ENCODE measurements at regions not wholly inside any gene's neighbourhood (a gene's known extent, or its start where the extent isn't known, plus 50 kb on each side); places are given as distances from the start of the nearest gene placed in this dataset.

DNA sequence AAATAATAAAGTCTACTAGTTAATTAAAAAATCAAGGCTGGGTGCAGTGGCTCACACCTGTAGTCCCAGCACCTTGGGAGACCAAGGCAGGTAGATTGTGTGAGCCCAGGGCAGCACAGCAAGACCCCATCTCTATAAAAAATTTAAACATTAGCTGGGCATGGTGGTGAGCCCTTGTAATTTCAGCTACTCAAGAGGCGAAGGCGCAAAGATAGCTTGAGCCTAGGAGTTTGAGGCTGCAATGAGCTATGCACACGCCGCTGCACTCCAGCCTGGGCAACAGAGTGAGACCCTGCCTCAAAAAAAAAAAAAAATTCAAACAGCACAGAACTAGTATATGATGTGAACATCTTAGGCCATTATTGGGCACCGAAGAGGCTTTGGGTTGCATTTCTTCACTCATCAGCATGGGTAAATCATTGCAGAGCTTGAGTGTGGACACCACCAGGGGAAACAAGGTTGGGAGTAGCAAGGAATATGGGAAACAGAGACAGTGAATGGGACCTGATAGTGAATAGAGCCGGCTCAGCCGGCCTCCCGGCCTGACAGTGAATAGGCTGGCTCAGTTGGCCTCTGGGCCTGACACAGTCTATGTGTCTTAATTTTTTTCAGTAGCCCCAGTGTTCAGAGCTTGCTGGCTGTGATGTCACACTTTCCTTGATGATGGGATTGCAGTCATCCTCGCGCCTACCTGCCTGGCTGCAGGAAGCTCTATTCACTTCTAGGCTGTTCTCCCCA is 89.1 kb upstream of the ERRFI1 start:
- DNase-seq (ENCODE audit: low read depth in 2 of 2), result no peak

DNA sequence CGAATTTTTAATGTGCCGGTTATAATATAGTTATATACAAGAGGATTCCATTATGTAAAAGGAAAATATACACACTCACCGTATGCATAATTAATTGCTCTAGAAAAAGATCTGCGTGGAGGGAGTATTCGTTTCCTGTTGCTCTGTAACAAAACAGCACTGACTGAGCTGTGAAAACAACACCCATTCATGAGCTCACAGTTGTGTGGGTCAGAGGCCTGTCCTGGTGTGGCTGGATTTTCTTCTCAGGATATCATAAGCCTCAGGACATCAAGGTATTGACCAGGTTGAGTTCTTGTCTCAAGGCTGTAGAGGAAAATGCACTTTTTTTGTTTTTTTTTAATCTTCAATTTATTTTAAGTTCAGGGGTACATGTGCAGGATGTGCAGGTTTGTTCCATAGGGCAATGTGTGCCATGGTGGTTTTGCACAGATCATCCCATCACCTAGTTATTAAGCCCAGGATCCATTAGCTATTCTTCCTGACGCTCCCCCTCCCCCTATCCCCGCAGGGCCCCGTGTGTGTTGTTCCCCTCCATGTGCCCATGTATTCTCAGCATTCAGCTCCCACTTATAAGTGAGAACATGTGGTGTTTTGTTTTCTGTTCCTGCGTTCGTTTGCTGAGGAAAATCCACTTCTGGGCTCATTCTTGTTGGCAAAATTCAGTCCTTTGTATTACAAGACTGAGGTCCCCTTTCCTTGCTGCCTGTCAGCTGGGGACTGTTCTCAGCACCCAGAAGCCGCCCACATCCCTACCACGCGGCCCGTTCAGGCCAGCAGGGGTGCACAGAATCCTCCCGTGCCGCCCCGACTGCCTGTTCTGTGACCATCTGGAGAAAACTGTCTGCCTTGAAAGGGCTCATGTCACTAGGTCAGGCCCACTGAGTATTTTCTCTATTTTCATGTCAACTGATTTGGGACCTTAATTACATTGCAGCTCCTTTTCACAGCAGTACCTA is 87.4 kb upstream of the ERRFI1 start:
- no peak for DNase-seq (ENCODE audit: low read depth in 2 of 2)

DNA sequence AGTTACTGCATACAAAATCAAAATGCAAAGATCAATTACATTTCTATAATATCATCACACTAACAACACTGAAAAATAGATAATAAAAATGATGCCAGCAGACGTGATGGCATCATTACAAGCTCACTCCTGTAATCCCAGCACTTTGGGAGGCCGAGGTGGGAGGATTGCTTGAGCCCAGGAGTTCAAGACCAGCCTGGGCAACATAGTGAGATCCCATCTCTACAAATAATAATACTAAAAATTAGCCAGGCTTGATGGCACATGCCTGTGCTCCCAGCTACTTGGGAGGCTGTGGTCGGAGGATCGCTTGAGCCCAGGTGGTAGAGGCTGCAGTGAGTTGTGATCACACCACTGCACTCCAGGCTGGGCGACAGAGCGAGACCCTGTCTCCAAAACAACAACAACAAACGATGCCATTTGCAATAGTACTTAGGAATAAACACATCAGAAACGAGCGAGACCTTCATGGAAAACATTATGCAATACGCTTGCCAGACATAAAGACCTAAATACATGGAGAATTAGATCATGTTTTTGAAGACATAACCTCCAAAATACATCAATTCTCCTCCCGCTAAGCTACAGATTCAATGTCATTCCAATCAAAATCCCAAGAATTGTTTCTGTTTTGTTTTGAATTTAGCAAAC is 86.6 kb upstream of the ERRFI1 start:
- DNase-seq (ENCODE audit: low read depth in 2 of 2), result no peak

DNA sequence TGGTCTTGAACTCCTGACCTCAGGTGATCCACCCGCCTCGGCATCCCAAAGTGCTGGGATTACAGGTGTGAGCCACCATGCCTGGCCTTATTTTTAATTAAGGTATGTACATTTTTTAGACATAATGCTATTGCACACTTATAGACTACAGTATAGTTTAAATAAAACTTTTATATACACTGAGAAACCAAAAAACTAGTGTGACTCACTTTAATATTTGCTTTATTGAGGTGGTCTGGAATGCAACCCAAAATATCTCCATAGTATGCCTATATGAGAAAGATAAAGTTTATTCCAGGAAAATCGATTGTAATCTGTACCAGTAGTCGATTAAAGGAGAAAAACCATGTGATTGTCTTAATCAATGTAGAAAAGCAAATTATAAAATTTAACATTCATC is 85.5 kb upstream of the ERRFI1 start:
- DNase-seq (ENCODE audit: low read depth in 2 of 2), result no peak

DNA sequence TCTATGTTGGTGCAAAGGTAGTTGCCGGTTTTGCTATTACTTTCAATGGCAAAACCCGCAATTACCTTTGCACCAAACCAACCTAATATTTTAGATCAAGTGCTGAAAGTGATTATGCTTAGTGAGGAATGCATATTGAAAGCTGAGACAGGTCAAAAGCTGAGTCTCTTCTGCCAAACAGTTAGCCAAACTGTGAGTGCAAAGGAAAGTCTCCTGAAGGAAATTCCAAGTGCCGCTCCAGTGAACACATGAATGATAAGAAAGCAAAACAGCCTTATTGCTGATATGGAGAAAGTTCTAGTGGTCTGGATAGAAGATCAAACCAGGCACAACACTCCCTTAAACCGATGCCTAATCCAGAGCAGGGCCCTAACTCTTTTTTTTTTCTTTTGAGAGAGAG is 83.1 kb upstream of the ERRFI1 start:
- DNase-seq (ENCODE audit: low read depth in 2 of 2), result no peak

DNA sequence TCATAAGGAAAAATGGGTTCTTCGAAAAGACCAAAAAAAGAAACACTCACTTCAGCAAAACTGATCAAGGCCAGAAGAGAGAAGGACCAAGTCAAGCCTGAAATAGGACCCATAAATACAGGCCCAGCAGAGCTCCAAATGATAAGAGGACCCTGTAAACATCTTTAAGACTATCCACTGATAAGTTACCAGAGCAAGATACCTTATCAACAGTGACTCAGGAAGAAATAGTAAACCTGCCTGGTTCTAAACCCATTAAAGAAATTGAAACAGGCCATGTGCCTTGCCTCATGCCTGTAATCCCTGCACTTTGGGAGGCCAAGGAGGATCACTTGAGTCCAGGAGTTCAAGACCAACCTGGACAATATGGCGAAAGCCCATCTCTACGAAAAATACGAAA is 81.8 kb upstream of the ERRFI1 start:
- DNase-seq (ENCODE audit: low read depth in 2 of 2), result no peak

DNA sequence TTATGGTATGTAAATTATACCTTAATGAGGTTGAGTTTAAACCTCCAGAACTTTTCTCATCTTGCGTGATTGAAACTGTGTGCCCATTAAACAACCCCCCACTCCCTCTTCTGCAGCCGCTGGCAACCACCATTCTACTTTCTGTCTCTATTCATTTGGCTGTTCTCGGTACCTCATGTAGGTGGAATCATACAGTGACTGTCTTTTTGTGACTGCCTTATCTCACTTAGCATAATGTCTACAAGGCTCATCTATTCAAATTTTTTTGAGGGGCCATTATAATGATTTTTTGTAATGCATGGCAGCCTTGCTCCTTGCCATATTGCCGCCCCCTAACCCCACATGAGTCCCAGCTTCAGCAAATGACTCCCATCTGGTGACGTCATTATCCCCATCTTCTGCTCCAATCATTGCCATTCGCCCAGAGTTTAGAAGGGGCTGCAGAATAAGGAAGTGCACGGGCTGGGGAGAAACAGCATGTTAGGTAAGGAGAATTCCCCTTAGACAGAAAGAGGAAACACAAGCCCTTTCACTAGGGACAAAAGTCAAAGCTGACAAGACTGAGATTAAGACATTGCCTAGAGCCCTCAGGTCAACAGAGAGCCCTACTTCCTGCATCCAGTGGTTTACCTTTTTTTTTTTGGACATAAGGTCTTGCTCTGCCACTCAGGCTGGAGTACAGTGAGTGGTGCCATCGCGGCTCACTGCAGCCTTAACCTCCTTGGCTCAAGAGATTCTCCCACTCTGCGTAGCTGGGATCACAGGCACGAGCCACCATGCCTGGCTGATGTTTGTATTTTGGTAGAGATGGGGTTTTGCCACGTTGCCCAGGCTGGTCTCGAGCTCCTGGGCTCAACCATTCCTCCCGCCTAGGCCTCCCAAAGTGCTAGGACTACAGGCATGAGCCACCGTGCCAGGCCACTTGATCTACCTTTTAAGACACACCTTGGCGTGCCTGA is 78.4 kb upstream of the ERRFI1 start:
- DNase-seq (ENCODE audit: low read depth in 2 of 2), result no peak

DNA sequence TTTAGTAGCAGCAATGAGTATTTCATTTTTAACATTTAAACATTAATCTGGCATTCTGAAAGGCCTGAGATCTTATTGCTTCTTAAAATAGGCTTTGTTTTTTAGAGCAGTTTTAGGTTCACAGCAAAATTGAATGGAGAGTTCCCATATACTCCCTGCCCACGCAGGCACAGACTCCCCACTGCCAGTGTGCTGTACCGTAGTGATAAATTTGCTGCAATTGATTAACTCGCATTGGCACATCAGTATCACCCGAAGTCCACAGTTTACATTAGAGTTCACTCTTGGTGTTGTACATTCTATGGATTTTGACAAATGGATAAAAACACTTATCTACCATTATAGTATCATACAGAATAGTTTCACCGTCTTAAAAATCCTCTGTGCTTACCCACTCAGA is 71.8 kb upstream of the ERRFI1 start:
- DNase-seq (ENCODE audit: low read depth in 2 of 2), result no peak

DNA sequence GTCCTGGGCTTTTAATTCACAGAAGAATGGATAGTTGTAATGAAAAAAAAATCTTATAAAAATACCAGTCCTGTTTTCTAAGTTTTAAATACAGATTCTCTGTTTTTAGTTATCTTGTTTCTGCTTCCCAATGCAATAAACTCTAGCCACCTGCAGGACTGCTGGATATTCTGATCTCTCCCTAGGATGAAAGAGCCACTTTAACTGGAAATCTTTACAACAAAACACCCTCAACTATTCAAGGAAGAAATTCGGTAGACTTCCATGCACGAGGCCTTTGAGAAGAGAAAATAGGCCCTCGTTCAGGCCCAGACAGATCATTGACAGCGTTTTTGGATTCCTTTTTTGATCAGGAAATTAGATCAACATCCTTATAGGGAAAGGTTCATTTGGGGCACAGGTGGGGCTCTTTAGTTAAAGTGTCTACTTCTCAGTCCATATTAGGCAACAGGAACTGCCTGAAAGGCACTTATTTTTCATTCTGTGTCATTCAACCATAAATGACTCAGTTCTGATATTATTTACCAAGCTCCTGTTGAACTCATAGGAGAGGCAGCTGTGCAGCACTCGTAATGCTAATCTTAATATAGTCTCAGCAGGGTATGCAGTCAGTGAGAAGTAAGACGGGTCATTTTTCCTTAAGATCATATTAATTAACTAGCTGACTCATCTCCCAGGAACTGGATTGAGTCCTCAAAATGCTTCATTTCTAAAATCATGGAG is 71.1 kb upstream of the ERRFI1 start:
- DNase-seq (ENCODE audit: low read depth in 2 of 2), result no peak

DNA sequence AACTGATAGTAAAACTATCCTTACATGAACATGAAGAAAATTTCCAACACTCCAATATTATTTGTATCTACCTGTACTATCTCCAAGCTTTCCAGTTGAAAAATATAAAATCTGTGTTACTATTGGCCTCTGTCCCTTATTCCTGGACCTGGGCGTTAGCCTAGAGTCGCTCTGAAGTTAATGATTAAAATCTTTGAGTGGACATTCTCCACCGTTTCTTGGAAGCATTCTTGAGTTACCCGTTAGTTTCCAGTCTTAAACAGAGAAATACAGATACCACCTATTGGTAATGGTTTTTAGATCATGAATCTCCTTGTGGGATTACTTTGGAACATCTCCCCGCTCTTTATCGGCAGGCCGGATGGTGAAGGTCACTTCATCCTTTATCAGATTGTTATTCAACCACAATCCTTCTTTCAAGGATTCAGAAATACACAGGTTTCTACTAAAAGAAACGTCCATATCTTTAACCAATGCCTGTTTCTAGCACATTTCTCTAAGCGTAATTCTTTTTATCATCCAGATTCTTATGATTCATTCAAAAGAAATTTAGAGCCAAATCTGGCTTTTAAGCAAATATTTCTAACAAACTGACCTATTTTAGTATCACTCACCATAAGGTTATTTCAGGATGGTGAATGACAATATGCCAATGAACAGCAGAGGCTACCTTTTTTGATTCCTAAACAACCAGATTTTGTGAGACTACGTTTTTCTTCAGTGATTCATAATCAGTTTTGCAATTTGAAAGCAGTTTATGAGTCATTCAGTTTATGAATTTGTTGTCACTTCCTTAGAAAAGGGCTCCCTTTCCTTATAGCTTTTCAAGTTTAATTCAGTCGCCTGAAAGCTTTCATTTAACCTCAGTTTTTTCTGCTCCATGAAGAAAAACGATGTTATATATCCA is 70.2 kb upstream of the ERRFI1 start:
- no peak for DNase-seq (ENCODE audit: low read depth in 2 of 2)

DNA sequence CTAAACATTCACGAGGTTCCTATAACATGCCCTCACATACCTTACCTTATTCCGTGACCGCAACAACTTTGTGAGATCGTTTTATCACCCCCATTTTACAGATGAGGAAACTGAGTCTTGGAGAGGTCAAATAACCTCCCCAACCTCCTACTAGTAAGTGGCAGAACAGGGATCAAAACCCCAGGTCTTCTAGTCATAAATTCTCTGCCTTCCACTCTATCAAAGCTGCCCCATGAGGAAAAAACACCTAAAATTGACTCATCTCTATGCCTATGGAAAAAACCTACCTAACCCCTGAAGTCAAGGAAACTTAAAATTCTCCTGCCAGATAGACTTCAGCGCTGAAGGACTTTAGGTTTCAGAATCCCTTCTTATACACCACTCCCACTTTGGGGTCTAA is 69.5 kb upstream of the ERRFI1 start:
- DNase-seq (ENCODE audit: low read depth in 2 of 2), result no peak

DNA sequence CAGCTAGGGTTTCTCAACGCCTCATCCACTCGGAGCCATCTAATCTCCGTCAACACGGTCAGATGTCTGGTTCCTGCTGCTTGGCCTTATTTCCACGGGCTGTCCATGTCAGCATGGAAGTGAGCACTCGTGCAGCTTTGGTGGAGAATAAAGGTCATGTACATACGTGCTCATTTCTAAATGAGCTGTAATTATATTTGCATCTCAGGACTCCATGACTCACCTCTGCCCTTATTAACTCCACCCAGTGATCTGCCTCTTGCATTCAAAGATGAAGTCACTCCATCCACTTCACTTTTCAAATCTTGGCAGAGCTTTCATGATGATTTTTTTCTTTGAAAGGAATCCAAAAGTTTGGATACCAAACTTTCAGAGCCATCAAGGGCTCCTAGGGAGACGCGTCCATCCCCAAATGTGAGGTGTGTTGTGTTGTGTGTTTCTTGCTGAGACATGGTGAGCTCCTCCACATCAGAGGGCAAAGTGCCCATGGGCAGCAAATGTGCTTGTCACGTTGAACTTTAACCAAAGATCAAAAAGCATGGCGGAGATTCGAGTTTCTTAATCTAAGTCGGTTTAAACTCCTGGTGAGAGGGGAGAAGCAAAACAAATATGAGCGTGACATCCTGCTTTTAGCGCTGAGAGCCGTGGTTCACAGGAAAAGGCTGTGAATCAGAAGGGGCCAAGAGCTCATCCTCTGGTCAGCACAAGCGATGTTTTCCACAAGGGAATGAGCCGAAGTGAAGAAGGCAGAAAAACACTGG is 68.6 kb upstream of the ERRFI1 start:
- DNase-seq (ENCODE audit: low read depth in 2 of 2), result no peak

DNA sequence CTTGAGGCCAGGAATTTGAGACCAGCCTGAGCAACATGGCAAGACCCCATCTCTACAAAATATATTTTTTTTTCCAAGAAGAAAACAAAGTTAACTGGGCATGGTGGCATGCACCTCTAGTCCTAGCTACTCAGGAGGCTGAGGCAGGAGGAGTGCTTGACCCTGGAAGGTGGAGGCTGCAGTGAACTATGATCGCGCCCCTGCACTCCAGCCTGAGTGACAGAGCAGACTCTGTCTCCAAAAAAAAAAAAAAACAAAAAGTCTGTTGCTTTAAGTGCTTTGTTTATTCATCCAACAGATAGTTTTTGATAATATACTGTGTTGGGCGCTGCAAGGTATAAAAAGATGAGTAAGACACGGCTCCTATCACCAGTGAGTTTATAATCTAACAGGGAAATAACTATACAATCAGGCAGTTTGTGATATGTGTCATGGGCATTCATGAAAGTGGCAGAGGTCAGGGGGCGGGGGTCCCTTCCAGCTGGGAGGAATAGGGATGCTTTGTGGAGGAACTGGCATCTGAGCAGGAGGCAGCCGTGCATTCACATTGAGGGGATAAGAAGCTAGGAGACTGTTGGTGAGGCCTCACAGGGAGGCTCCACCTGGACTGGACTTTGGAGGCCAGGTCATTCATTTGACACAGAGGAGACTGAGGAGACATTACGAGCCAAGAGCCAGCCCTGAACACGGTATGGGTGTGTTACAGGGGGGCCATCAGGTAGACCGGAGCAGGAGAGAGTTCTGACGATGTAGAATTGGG is 67.3 kb upstream of the ERRFI1 start:
- no peak for DNase-seq (ENCODE audit: low read depth in 2 of 2)

DNA sequence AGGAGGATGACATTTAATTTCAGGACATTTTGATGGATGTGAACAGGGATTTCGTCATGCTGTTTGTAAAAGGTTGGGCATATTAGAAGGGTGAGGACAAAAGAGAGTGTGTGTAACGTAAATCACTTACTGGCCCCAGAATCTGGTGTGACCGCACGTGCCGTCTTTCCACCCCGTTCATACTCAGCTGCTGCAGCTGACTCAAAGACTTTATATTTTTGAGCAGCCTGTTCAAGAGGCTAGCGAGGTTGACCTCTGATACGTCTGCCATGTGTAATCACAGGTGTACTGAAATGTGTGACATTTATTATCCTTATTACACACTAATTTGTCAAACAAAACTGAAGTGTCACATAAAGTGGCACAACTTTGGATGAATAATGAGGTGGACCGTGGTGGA is 66.5 kb upstream of the ERRFI1 start:
- no peak for DNase-seq (ENCODE audit: low read depth in 2 of 2)

DNA sequence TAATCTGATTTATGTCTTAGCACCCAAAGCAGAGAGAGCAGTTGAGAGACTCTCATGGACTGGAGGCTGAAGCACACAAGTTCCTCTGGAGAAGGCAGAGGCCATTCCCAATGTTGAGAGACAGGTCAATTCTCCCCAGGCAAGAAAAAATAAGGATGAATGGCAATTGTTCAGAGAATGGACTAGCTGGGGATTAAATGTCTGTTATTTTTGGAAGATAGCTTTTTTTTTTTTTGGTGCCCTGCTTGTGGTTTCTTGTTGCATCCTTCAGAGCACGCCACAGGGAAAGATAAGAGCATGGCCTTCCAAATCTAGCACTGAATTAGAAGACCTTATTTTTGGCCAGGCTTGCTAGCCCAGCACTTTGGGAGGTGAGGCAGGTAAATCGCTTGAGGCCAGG is 65.6 kb upstream of the ERRFI1 start:
- no peak for DNase-seq (ENCODE audit: low read depth in 2 of 2)

DNA sequence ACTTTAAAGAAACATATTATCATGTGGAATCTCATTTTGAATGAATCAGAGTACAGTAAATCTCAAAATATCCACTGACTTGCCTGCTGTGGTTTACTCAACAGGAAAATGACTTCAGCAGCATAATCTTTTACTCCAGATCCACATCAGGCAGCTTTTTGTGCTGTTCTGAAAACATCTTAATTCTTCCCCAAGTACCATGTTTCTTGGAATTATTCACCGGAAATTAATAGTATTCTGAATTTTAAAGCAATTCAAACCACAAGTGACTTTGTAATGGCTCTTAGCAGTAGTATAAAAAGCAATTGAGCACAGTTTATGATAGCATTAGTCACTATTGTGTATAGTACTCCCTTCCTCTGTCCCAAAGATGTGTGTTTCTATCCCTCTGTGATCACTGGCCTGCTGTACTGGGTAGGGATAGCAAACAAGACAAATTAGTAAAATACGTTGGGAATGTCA is 64.2 kb upstream of the ERRFI1 start:
- no peak for DNase-seq (ENCODE audit: low read depth in 2 of 2)

DNA sequence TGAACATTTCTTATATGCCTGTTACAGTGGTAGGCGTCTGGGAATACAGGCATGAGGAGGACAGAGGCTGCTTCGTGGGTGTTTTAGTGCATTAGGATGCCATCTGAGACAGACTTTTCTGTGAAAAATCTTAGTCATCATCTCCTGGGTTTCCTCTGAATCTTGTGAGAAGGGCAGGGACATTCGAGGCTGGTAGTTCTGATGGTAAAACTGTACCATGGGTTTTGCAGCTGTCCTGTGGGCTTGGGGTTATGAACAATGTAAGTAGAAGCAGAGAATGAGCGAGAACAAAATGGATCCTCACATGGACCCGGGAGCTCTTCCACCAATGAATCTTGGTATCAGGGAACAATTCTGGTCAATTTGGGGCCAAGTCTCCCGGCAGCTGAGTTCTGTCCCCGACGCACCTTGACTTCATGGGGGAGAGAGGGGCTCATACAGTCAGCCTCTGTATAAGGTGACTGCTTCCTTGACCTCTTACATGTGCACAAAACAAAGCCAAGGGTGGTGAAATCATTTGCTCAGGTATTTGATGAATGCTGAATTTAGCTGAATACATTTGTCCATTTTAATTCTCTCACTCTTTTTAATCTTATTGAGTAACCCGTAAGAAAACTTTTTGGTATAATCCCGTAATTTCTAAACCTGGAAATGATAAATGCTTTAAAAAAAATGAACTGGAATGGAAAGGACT is 63.6 kb upstream of the ERRFI1 start:
- DNase-seq (ENCODE audit: low read depth in 2 of 2), result no peak
